Kidney epithelial cell (primary cell): ENCODE measurements at regions not wholly inside any gene's neighbourhood (a gene's known extent, or its start where the extent isn't known, plus 50 kb on each side); places are given as distances from the start of the nearest gene placed in this dataset.

Experiments used
- DNase-seq: peaks from one replicate; pipeline ENCODE4 v3.0.0-alpha.2; 2010; ENCODE audit warnings: low read depth
- H3K27me3 ChIP-seq: 2 replicates; pipeline ENCODE4 v1.6.0; 2011; ENCODE audit warnings: low read length; ENCODE audit not compliant: control insufficient read depth, insufficient read depth
- H3K36me3 ChIP-seq: 2 replicates; pipeline ENCODE4 v1.5.1; 2011; ENCODE audit warnings: low read length; ENCODE audit not compliant: control insufficient read depth, insufficient read depth
- H3K4me3 ChIP-seq: 2 replicates; pipeline ENCODE4 v1.5.1; 2011; ENCODE audit warnings: low read depth, mild to moderate bottlenecking, control low read depth, low read length
- TF ChIP-seq, protein P1 (sequence below): IDR thresholded peaks from 2 replicates; pipeline ENCODE4 v1.5.1; 2011; ENCODE audit warnings: mild to moderate bottlenecking, moderate library complexity, low read length, control low read depth, inconsistent platforms; ENCODE audit not compliant: insufficient read depth, poor library complexity, severe bottlenecking

- DNase-seq: no peak
- H3K4me3 ChIP-seq: no peak overlapping the region
- TF ChIP-seq, protein P1, sequence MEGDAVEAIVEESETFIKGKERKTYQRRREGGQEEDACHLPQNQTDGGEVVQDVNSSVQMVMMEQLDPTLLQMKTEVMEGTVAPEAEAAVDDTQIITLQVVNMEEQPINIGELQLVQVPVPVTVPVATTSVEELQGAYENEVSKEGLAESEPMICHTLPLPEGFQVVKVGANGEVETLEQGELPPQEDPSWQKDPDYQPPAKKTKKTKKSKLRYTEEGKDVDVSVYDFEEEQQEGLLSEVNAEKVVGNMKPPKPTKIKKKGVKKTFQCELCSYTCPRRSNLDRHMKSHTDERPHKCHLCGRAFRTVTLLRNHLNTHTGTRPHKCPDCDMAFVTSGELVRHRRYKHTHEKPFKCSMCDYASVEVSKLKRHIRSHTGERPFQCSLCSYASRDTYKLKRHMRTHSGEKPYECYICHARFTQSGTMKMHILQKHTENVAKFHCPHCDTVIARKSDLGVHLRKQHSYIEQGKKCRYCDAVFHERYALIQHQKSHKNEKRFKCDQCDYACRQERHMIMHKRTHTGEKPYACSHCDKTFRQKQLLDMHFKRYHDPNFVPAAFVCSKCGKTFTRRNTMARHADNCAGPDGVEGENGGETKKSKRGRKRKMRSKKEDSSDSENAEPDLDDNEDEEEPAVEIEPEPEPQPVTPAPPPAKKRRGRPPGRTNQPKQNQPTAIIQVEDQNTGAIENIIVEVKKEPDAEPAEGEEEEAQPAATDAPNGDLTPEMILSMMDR: no peak
- no peaks in the 10 kb centered on the region for H3K36me3 ChIP-seq
- H3K27me3 ChIP-seq: no peaks in the 10 kb centered on the region
These were observed 69.5 kb upstream of the PLXNC1 start for GRCh38 chr12:94078736-94079509.

- Histone ChIP-seq H3K4me3 (no peak overlapping the region), H3K36me3 (no peaks in the 10 kb centered on the region), H3K27me3 (no peaks in the 10 kb centered on the region)
- TF ChIP-seq, protein P1: no peak
- no peak for DNase-seq
These were observed 68.6 kb upstream of the PLXNC1 start for GRCh38 chr12:94079566-94080340.

- TF ChIP-seq, protein P1: no peak
- no peaks in the 10 kb centered on the region for H3K36me3 ChIP-seq
- no peak overlapping the region for H3K4me3 ChIP-seq
- H3K27me3 ChIP-seq: no peaks in the 10 kb centered on the region
- no peak for DNase-seq
These were observed 67.9 kb upstream of the PLXNC1 start for GRCh38 chr12:94080341-94081009.

- no peaks in the 10 kb centered on the region for H3K36me3 ChIP-seq
- H3K4me3 ChIP-seq: no peak overlapping the region
- TF ChIP-seq, protein P1: no peak
- H3K27me3 ChIP-seq: no peaks in the 10 kb centered on the region
- DNase-seq: no peak
These were observed 65.7 kb upstream of the PLXNC1 start for GRCh38 chr12:94082690-94083089.

- TF ChIP-seq, protein P1: no peak
- H3K27me3 ChIP-seq: no peaks in the 10 kb centered on the region
- no peaks in the 10 kb centered on the region for H3K36me3 ChIP-seq
- H3K4me3 ChIP-seq: no peak overlapping the region
- no peak for DNase-seq
These were observed 58.5 kb upstream of the PLXNC1 start for GRCh38 chr12:94089891-94090290.
